Mucosa of descending colon (tissue), 3 donors: ENCODE measurements at regions not wholly inside any gene's neighbourhood (a gene's known extent, or its start where the extent isn't known, plus 50 kb on each side); places are given as distances from the start of the nearest gene placed in this dataset.
A peak's percentile ranks its signal among the peaks of the same experiment; 100 is the strongest.

Experiments
- ATAC-seq: fragments of 200-7000 bp; cut with Tn5 transposase; one replicate; pipeline ENCODE4 v1.9.1; 2020; ENCODE audit warnings: mild to moderate bottlenecking, moderate library complexity
- DNase-seq, 3 donors: peaks; one replicate each; pipeline ENCODE4 v3.0.0-alpha.2; 2020
- H3K36me3 ChIP-seq: fragments of 200-600 bp; one replicate; pipeline ENCODE4 v1.8.0; 2021; ENCODE audit warnings: low read depth, mild to moderate bottlenecking
- H3K4me1 ChIP-seq: fragments of 200-600 bp; one replicate; pipeline ENCODE4 v1.8.0; 2021; ENCODE audit warnings: low read depth, mild to moderate bottlenecking
- H3K4me3 ChIP-seq: fragments of 200-600 bp; one replicate; pipeline ENCODE4 v1.8.0; 2021; ENCODE audit warnings: mild to moderate bottlenecking
- H3K9me3 ChIP-seq: fragments of 200-600 bp; one replicate; pipeline ENCODE4 v1.8.0; 2021; ENCODE audit warnings: mild to moderate bottlenecking
- intact Hi-C, 2 donors: fragments of 100-400 bp; cut with DNase I in 1 of 2; cut with micrococcal nuclease in 1 of 2; formaldehyde crosslinking; loops; one replicate each; pipeline versions ENCODE4 v1.11.0 to v1.11.1; 2022; cut with DNase I, micrococcal nuclease
- TF ChIP-seq, protein P1 (sequence below): fragments of 200-600 bp; IDR thresholded peaks from one replicate; pipeline ENCODE4 v1.8.0; 2022; ENCODE audit warnings: antibody characterized with exemption, mild to moderate bottlenecking
- donor health status: DM: no; HTN: no; CAD: no; lungs with moderate emphysema.
- donor health status: DM: no; HTN: no; CAD: no.
- donor health status: DM: no; HTN: yes; CAD: no.

DNA sequence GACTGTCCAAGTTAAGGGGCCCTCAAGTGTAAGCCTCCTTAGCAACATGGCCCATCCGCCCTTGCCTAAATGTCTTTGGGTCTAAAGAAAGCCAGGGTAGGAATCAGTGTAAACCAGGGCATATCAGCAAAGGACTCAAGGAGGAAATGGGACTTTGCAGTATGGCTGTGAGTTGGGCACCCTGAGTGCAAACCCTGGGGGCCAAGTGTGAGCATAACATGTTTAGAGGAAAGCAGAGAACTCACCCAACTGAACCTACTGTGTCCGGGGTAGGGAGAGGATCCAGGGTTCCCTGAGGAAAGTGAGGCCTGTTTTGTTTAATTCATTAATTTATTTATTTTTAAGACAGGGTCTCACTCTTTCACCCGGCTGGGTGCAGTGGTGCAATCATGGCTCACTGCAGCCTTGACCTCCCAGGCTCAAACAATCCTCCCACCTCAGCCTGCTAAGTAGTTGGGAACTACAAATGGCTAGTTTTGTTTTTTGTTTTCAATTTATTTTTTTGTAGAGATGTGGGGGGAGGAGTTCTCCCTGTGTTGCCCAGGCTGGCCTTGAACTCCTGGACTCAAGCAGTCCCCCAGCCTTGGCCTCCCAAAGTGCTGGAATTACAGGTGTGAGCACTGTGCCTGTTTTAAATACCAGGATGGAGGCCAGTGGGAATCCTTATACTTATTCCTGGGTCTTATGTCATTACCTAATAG is 51.0 kb upstream of the ACTR3 start:
- no peak for ATAC-seq
- H3K4me3 ChIP-seq: no peak overlapping the region
- no peaks in the 10 kb centered on the region for H3K9me3 ChIP-seq
- DNase-seq: no peak
- intact Hi-C loops: no loop called here
- no peaks in the 10 kb centered on the region for H3K4me1 ChIP-seq
- no peaks in the 10 kb centered on the region for H3K36me3 ChIP-seq
- TF ChIP-seq, protein P1, sequence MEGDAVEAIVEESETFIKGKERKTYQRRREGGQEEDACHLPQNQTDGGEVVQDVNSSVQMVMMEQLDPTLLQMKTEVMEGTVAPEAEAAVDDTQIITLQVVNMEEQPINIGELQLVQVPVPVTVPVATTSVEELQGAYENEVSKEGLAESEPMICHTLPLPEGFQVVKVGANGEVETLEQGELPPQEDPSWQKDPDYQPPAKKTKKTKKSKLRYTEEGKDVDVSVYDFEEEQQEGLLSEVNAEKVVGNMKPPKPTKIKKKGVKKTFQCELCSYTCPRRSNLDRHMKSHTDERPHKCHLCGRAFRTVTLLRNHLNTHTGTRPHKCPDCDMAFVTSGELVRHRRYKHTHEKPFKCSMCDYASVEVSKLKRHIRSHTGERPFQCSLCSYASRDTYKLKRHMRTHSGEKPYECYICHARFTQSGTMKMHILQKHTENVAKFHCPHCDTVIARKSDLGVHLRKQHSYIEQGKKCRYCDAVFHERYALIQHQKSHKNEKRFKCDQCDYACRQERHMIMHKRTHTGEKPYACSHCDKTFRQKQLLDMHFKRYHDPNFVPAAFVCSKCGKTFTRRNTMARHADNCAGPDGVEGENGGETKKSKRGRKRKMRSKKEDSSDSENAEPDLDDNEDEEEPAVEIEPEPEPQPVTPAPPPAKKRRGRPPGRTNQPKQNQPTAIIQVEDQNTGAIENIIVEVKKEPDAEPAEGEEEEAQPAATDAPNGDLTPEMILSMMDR: no peak

DNA sequence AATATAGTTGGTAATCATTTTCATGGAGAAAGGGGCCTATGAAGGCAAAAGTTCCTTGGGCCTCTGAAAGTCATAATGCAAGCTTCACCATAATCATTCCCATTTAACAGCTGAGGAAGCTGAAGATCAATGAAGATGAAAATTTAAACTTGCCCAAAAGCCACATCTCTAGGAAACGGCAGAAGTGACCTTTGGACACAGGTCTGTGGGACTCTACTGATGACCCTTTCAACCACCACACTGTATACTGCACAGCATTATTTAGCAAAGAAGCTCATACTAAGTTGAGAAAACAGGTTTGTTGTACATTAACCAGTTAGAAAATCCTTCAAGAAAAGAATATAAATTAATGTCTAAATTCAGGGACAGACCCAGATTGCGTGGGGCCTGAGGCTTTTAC is 51.6 kb upstream of the ACTR3 start:
- intact Hi-C loops: no loop called here
- Histone ChIP-seq H3K4me1 (no peaks in the 10 kb centered on the region), H3K9me3 (no peaks in the 10 kb centered on the region), H3K4me3 (no peak overlapping the region), H3K36me3 (no peaks in the 10 kb centered on the region)
- ATAC-seq: no peak
- TF ChIP-seq, protein P1: no peak
- DNase-seq: no peak

DNA sequence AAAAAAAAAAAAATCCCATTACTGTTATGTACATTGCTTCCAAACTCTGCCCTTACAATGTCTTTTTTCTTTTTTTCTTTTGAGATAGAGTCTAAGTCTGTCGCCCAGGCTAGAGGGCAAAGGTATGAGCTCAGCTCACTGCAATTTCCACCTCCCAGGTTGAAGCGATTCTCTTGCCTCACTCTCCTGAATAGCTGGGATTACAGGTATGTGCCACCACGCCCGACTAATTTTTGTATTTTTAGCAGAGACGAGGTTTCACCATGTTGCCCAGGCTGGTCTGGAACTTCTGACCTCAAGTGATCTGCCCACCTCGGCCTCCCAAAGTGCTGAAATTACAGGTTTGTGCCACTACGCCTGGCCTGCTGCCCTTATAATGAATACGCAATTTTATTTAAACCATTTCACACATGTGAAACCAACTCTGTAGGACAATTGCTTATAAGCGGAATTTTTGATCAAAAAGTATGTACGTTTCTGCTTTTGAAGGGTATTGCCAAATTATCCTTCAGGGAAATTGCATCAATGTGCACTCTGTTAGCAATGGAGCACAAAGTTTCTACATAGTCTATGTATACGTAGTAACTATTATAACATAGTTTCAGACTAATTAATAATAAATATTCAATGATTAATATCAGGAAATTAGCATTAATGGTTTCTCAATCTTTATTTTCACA is 55.7 kb upstream of the ACTR3 start:
- DNase-seq (no peak), ATAC-seq (no peak)

DNA sequence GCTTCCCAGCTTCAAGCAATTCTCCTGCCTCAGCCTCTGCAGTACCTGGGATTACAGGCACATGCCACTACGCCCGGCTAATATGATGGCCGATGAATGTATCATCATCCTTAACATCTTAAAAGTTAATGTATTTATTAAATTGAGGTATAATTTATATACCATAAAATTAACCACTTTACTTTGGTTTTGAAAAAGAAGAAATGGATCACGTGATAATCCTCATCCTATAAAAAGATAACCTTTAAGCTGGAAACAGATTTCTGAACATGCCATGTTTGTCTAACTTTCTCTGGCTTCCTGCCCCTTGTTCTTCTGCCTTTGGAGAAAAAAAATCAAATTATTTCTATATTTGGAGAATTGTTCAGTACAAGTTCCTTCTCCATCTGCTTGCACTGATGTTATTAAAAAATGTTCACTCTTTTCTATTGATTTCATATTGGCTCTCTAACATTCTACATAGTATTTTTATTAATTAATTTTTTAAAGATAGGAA is 57.0 kb upstream of the ACTR3 start:
- DNase-seq (no peak), ATAC-seq (no peak)
- H3K4me3 ChIP-seq: no peak overlapping the region
- intact Hi-C loops: no loop called here
- H3K36me3 ChIP-seq: no peaks in the 10 kb centered on the region
- TF ChIP-seq, protein P1: no peak
- no peaks in the 10 kb centered on the region for H3K9me3 ChIP-seq
- no peaks in the 10 kb centered on the region for H3K4me1 ChIP-seq

More for the DNA sequence above, 55.7 kb upstream of the ACTR3 start:
- H3K4me3 ChIP-seq: no peak overlapping the region
- intact Hi-C loops: no loop called here
- no peaks in the 10 kb centered on the region for H3K36me3 ChIP-seq
- TF ChIP-seq, protein P1: no peak
- H3K9me3 ChIP-seq: no peaks in the 10 kb centered on the region
- no peaks in the 10 kb centered on the region for H3K4me1 ChIP-seq

DNA sequence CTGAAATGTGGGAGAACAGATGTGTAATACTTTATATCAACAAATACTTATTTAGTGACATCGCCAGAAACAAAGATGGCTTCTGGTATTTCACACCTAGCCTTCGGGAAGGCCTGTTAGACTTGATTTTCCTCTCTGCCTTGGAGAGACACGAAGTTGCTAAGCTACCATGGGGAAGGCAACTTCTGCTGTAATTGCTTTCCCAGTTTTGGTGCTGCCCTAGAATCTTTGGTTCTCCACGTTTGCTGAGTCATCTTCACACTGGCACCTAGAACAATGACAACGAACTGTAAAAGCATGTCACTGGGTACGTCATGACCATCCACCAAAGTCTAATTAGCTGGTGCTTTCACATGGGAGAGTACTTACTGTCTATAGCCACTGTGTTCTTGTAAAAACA is 58.7 kb upstream of the ACTR3 start:
- TF ChIP-seq, protein P1: no peak
- Histone ChIP-seq H3K9me3 (no peaks in the 10 kb centered on the region), H3K36me3 (no peaks in the 10 kb centered on the region), H3K4me3 (no peak overlapping the region), H3K4me1 (no peaks in the 10 kb centered on the region)
- DNase-seq: no peak
- peak; percentile 72 for ATAC-seq
- intact Hi-C loops: no loop called here
